ENCODE measurements at regions not wholly inside any gene's neighbourhood (a gene's known extent, or its start where the extent isn't known, plus 50 kb on each side); places are given as distances from the start of the nearest gene placed in this dataset.

DNA sequence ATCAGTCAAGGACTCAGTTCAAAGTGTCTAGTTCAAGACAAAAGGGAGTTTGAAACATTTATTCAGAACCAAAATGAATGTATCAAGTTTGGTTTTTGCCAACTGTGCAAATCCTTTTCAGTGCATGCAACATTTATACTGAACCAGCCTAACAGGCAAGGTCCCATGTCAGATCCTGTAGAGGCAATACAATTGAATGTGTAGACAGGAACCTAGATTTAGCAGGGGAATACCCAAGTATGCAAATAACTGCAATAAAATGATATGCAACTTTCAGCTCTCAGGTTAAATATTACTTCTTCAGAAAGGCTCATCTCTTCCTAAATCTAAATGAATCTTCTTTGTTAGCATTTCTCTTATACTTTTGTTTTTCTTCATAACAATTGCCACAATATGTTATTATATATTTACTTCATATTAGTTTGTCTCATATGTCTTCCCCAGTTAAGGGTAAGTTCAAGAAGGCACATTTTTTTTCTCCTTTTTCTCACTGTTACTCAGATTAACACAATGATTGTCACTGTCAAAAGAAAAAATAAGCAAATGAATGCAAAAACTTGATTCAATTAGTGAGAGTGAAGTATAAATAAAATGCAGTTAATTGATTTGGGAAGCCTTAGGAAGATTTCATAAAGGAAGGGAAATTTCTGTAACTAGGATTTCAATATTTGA, 163.9 kb upstream of the RASA1 start:
- TF ChIP-seq, protein P1, sequence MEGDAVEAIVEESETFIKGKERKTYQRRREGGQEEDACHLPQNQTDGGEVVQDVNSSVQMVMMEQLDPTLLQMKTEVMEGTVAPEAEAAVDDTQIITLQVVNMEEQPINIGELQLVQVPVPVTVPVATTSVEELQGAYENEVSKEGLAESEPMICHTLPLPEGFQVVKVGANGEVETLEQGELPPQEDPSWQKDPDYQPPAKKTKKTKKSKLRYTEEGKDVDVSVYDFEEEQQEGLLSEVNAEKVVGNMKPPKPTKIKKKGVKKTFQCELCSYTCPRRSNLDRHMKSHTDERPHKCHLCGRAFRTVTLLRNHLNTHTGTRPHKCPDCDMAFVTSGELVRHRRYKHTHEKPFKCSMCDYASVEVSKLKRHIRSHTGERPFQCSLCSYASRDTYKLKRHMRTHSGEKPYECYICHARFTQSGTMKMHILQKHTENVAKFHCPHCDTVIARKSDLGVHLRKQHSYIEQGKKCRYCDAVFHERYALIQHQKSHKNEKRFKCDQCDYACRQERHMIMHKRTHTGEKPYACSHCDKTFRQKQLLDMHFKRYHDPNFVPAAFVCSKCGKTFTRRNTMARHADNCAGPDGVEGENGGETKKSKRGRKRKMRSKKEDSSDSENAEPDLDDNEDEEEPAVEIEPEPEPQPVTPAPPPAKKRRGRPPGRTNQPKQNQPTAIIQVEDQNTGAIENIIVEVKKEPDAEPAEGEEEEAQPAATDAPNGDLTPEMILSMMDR (conservative IDR thresholded peaks at IDR 0.05; ENCODE audit: low read depth, low read length), result no peak
- no peak for TF ChIP-seq NFE2L2 (IDR thresholded peaks at IDR 0.05; ENCODE audit: low read depth, low read length)
- TF ChIP-seq POLR2A (IDR thresholded peaks at IDR 0.05; ENCODE audit: low read depth, low read length), result no peak
- TF ChIP-seq RAD21 (IDR thresholded peaks at IDR 0.05; ENCODE audit: low read length), result no peak
- no peak for TF ChIP-seq SMC3 (IDR thresholded peaks at IDR 0.05; ENCODE audit: low read depth, low read length)
- TF ChIP-seq RFX5 (IDR thresholded peaks at IDR 0.05; ENCODE audit: low read depth, low read length), result no peak
- TF ChIP-seq BHLHE40 (IDR thresholded peaks at IDR 0.05; ENCODE audit: low read depth, low read length), result no peak
